A549 (cell line): ENCODE measurements at regions not wholly inside any gene's neighbourhood (a gene's known extent, or its start where the extent isn't known, plus 50 kb on each side); places are given as distances from the start of the nearest gene placed in this dataset.

ENCODE experiments used
- ATAC-seq, 2 experiments: fragments of 200-7000 bp in 1 of 2; fragments of >200 bp in 1 of 2; cut with Nextera tagmentation in 1 of 2; cut with Tn5 transposase in 1 of 2; 3 replicates each; pipeline versions ENCODE4 v1.8.0 to v1.9.1; 2018 to 2020; ENCODE audit warnings: mild to moderate bottlenecking in 1 of 2, moderate library complexity in 1 of 2
- CTCF ChIA-PET: fragments of 300-600 bp; sonication (Branson Sonifier 250); formaldehyde crosslinking; extraction: SDS; loops from one replicate; lab custom pipeline; 2021; ENCODE audit warnings: antibody characterized with exemption, inconsistent platforms; lab: Yijun Ruan, JAX
- POLR2A ChIA-PET: fragments of 350-600 bp; formaldehyde crosslinking; extraction: SDS; loops from one replicate; lab custom pipeline; 2021; ENCODE audit warnings: antibody characterized with exemption, inconsistent platforms; lab: Yijun Ruan, JAX
- DNase-seq, 2 experiments: peaks; one replicate each; pipeline versions ENCODE4 v3.0.0 to v3.0.0-alpha.2; 2011 to 2016; ENCODE audit warnings: low read depth in 1 of 2, low spot score in 1 of 2
- FAIRE-seq: peaks from 2 replicates; lab custom pipeline; 2011; peaks lifted over from hg19 to GRCh38; lab: Jason Lieb, UNC
- H3K27ac ChIP-seq, 2 experiments: fragments of >200 bp; sonication (Bioruptor Twin); formaldehyde crosslinking; 3 replicates each; pipeline ENCODE4 v1.5.1; 2016 to 2017
- H3K4me1 ChIP-seq: fragments of >200 bp; sonication (Bioruptor Twin); formaldehyde crosslinking; 3 replicates; pipeline ENCODE4 v1.6.1; 2016
- H3K4me2 ChIP-seq: fragments of >200 bp; sonication (Bioruptor Twin); formaldehyde crosslinking; 3 replicates; pipeline ENCODE4 v1.6.1; 2016
- H3K4me3 ChIP-seq: fragments of >200 bp; sonication (Bioruptor Twin); formaldehyde crosslinking; 3 replicates; pipeline ENCODE4 v1.5.1; 2016
- H3K9me3 ChIP-seq: fragments of >200 bp; sonication (Bioruptor Twin); formaldehyde crosslinking; 3 replicates; pipeline ENCODE4 v1.6.1; 2016
- CBX2 ChIP-seq: fragments of 200-600 bp; sonication (generic); IDR thresholded peaks from 2 replicates; pipeline ENCODE4 v1.6.1; 2016; ENCODE audit warnings: low read depth, mild to moderate bottlenecking, borderline replicate concordance
- EHF ChIP-seq: fragments of 250-450 bp; sonication (Bioruptor Pico); IDR thresholded peaks from 2 replicates; pipeline ENCODE4 v1.5.0; 2020; ENCODE audit warnings: mild to moderate bottlenecking
- EHMT2 ChIP-seq: fragments of 200-600 bp; sonication (generic); IDR thresholded peaks from 2 replicates; pipeline ENCODE4 v1.6.1; 2016; ENCODE audit warnings: antibody characterized with exemption, low read depth, mild to moderate bottlenecking, moderate library complexity
- EP300 ChIP-seq, 2 experiments: fragments of >200 bp; sonication (Bioruptor Twin); formaldehyde crosslinking; IDR thresholded peaks; 2 replicates in 1 of 2; 3 replicates in 1 of 2; pipeline ENCODE4 v1.6.1; 2016 to 2017
- HDAC2 ChIP-seq: fragments of 200-600 bp; sonication (generic); IDR thresholded peaks from 2 replicates; pipeline ENCODE4 v1.6.1; 2016
- JUN ChIP-seq, 2 experiments: fragments of >200 bp; sonication (Bioruptor Twin); formaldehyde crosslinking; IDR thresholded peaks; 2 replicates in 1 of 2; 3 replicates in 1 of 2; pipeline ENCODE4 v1.6.1; 2016 to 2017
- MAZ ChIP-seq: fragments of 150-350 bp; IDR thresholded peaks from 2 replicates; pipeline ENCODE4 v1.6.1; 2014; ENCODE audit warnings: antibody characterized with exemption, low read depth, low read length, borderline replicate concordance
- PHF8 ChIP-seq: fragments of 200-600 bp; sonication (generic); IDR thresholded peaks from 2 replicates; pipeline ENCODE4 v1.6.1; 2016; ENCODE audit warnings: low read depth, mild to moderate bottlenecking, antibody characterized with exemption, moderate library complexity, borderline replicate concordance
- POLR2AphosphoS2 ChIP-seq: conservative IDR thresholded peaks from 2 replicates; pipeline ENCODE4 v1.6.1; 2012; ENCODE audit warnings: low read length, improper control_type of control experiment, inconsistent platforms
- RFX5 ChIP-seq: fragments of 450-650 bp; IDR thresholded peaks from 2 replicates; pipeline ENCODE4 v1.7.1; 2014; ENCODE audit warnings: antibody characterized with exemption, mild to moderate bottlenecking, moderate library complexity
- SMC3 ChIP-seq: fragments of >200 bp; sonication (Bioruptor Twin); formaldehyde crosslinking; IDR thresholded peaks from 3 replicates; pipeline ENCODE4 v1.6.1; 2018; ENCODE audit warnings: inconsistent platforms
- WGBS: methylation state at CpG from one replicate; pipeline ENCODE4 v1.1.6; 2017; ENCODE audit errors: missing lambda C conversion rate; 5-methylcytosine and 5-hydroxymethylcytosine counted together
- TF ChIP-seq, protein P1 (sequence below): fragments of 200-600 bp; sonication (generic); IDR thresholded peaks from 2 replicates; pipeline ENCODE4 v1.6.1; 2016; ENCODE audit warnings: antibody characterized with exemption, mild to moderate bottlenecking, moderate library complexity
- TF ChIP-seq, protein P2 (sequence below): fragments of 250-450 bp; sonication (Bioruptor Pico); IDR thresholded peaks from 2 replicates; pipeline ENCODE4 v1.5.0; 2020; ENCODE audit warnings: low read depth, mild to moderate bottlenecking, moderate library complexity
- TF ChIP-seq, protein P3 (sequence below): fragments of >200 bp; sonication (Bioruptor Twin); formaldehyde crosslinking; IDR thresholded peaks from 3 replicates; pipeline ENCODE4 v1.5.1; 2016
- TF ChIP-seq, protein P4 (sequence below): fragments of 150-350 bp; IDR thresholded peaks from 2 replicates; pipeline ENCODE4 v1.6.1; 2014; ENCODE audit warnings: low read depth, mild to moderate bottlenecking, low read length

DNA sequence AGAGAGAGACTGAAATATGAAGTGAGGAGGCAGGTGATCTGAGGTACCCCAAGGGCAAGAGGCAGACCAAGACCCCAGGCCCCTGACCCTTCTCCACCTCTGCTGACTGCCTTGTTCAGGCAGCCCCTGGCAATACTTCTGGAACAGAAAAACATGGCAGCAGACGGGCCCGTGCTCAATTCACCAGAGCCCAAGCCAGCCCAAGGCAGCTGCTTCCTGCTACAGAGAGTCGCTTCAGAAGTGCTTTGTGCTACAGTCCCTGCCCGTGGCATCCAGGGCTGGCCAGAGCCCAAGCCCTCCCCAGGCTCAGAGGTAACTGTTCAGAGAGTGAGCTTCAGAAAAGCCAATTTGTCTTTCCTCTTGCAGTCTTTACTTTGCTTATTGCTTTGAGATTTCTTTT, 151.4 kb upstream of the FSTL4 start:
- no peaks in the 10 kb centered on the region for H3K4me1 ChIP-seq
- CTCF ChIA-PET, result interaction anchor here (1.0 to 1.6 kb wide), 2 partner anchors 9 to 105 kb away, joined by 3 read pairs; no protein-coding TSS in a partner anchor
- no peak overlapping the region for H3K27ac ChIP-seq
- DNase-seq, result no peak
- no peak overlapping the region for H3K4me2 ChIP-seq
- no peak for FAIRE-seq
- no peak overlapping the region for H3K4me3 ChIP-seq
- ATAC-seq, result no peak
- POLR2A ChIA-PET, result no interaction called here
- H3K9me3 ChIP-seq, result no peaks in the 10 kb centered on the region
- 47% methylated on average over 4 of the region's 4 CpGs for WGBS
- TF ChIP-seq SMC3 (no peak), EHMT2 (no peak), RFX5 (no peak), PHF8 (no peak), EHF (no peak)
- TF ChIP-seq, protein P1, sequence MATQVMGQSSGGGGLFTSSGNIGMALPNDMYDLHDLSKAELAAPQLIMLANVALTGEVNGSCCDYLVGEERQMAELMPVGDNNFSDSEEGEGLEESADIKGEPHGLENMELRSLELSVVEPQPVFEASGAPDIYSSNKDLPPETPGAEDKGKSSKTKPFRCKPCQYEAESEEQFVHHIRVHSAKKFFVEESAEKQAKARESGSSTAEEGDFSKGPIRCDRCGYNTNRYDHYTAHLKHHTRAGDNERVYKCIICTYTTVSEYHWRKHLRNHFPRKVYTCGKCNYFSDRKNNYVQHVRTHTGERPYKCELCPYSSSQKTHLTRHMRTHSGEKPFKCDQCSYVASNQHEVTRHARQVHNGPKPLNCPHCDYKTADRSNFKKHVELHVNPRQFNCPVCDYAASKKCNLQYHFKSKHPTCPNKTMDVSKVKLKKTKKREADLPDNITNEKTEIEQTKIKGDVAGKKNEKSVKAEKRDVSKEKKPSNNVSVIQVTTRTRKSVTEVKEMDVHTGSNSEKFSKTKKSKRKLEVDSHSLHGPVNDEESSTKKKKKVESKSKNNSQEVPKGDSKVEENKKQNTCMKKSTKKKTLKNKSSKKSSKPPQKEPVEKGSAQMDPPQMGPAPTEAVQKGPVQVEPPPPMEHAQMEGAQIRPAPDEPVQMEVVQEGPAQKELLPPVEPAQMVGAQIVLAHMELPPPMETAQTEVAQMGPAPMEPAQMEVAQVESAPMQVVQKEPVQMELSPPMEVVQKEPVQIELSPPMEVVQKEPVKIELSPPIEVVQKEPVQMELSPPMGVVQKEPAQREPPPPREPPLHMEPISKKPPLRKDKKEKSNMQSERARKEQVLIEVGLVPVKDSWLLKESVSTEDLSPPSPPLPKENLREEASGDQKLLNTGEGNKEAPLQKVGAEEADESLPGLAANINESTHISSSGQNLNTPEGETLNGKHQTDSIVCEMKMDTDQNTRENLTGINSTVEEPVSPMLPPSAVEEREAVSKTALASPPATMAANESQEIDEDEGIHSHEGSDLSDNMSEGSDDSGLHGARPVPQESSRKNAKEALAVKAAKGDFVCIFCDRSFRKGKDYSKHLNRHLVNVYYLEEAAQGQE, result no peak
- TF ChIP-seq, protein P2, sequence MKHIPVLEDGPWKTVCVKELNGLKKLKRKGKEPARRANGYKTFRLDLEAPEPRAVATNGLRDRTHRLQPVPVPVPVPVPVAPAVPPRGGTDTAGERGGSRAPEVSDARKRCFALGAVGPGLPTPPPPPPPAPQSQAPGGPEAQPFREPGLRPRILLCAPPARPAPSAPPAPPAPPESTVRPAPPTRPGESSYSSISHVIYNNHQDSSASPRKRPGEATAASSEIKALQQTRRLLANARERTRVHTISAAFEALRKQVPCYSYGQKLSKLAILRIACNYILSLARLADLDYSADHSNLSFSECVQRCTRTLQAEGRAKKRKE (CRISPR knock-in tag), result no peak

DNA sequence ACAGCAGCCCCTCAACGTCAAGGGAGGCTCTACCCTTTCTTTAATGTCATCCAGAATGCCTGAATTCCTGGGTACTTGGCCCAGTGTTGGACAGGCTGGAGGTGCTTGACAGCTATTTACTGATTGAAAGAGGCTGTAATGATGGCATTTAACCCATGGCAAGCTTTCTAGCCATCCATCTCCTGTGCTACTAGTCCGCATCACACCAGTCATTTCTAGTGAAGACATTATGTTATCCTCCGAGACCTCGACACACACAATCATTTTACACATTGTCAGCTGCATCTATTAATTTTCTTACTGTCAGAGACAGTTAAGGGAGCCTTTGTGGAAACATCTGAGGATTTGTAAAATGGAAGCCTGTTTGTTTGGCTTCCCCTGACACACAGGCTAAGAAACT, 149.3 kb upstream of the FSTL4 start:
- Histone ChIP-seq H3K27ac (no peak overlapping the region), H3K4me2 (no peak overlapping the region), H3K4me1 (no peaks in the 10 kb centered on the region), H3K9me3 (no peaks in the 10 kb centered on the region), H3K4me3 (no peak overlapping the region)
- TF ChIP-seq JUN (IDR thresholded peaks at IDR 0.05), result no peak
- TF ChIP-seq, protein P3, sequence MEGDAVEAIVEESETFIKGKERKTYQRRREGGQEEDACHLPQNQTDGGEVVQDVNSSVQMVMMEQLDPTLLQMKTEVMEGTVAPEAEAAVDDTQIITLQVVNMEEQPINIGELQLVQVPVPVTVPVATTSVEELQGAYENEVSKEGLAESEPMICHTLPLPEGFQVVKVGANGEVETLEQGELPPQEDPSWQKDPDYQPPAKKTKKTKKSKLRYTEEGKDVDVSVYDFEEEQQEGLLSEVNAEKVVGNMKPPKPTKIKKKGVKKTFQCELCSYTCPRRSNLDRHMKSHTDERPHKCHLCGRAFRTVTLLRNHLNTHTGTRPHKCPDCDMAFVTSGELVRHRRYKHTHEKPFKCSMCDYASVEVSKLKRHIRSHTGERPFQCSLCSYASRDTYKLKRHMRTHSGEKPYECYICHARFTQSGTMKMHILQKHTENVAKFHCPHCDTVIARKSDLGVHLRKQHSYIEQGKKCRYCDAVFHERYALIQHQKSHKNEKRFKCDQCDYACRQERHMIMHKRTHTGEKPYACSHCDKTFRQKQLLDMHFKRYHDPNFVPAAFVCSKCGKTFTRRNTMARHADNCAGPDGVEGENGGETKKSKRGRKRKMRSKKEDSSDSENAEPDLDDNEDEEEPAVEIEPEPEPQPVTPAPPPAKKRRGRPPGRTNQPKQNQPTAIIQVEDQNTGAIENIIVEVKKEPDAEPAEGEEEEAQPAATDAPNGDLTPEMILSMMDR, result no peak
- TF ChIP-seq, protein P2 (CRISPR knock-in tag), result no peak
- no peak for TF ChIP-seq CBX2
- TF ChIP-seq POLR2AphosphoS2, result no peak
- no peak for TF ChIP-seq MAZ
- TF ChIP-seq HDAC2, result no peak
- no peak for TF ChIP-seq PHF8
- TF ChIP-seq, protein P4, sequence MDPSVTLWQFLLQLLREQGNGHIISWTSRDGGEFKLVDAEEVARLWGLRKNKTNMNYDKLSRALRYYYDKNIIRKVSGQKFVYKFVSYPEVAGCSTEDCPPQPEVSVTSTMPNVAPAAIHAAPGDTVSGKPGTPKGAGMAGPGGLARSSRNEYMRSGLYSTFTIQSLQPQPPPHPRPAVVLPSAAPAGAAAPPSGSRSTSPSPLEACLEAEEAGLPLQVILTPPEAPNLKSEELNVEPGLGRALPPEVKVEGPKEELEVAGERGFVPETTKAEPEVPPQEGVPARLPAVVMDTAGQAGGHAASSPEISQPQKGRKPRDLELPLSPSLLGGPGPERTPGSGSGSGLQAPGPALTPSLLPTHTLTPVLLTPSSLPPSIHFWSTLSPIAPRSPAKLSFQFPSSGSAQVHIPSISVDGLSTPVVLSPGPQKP, result no peak
- TF ChIP-seq EP300 (IDR thresholded peaks at IDR 0.05), result no peak
- CTCF ChIA-PET, result no interaction called here
- FAIRE-seq (no peak), DNase-seq (no peak), ATAC-seq (no peak)
- POLR2A ChIA-PET, result no interaction called here
- WGBS, result 69% methylated on average over 4 of the region's 4 CpGs
